ENCODE measurements at regions not wholly inside any gene's neighbourhood (a gene's known extent, or its start where the extent isn't known, plus 50 kb on each side); places are given as distances from the start of the nearest gene placed in this dataset.

DNA sequence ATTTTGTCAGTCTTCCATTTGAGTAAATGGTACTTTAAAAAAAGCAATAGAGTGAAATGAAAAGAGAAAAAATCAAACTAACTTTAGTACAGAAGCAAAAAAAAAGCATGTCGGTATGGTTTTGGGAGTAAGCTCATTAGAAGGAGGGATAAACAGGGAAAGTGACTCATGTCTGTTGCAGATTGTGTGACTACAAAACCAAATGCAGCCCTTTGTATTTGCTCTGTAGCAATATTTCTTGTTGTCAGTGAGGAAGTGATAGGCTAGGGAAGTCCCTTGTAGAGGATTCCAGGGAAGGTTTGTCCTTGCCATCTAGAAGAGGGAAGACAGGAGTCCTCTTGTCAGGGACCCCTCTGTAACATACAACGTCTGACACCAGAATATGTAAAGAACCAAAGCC, 150.5 kb upstream of the POU1F1 start:
- Histone ChIP-seq H3K4me1 (no peaks in the 10 kb centered on the region), H3K9me3 (no peaks in the 10 kb centered on the region), H3K27ac (no peak overlapping the region), H3K27me3 (no peaks in the 10 kb centered on the region), H3K4me3 (no peak overlapping the region), H3K36me3 (no peaks in the 10 kb centered on the region)
- no peak for DNase-seq (ENCODE audit: low spot score in 2 of 2)
- TF ChIP-seq, protein P1, sequence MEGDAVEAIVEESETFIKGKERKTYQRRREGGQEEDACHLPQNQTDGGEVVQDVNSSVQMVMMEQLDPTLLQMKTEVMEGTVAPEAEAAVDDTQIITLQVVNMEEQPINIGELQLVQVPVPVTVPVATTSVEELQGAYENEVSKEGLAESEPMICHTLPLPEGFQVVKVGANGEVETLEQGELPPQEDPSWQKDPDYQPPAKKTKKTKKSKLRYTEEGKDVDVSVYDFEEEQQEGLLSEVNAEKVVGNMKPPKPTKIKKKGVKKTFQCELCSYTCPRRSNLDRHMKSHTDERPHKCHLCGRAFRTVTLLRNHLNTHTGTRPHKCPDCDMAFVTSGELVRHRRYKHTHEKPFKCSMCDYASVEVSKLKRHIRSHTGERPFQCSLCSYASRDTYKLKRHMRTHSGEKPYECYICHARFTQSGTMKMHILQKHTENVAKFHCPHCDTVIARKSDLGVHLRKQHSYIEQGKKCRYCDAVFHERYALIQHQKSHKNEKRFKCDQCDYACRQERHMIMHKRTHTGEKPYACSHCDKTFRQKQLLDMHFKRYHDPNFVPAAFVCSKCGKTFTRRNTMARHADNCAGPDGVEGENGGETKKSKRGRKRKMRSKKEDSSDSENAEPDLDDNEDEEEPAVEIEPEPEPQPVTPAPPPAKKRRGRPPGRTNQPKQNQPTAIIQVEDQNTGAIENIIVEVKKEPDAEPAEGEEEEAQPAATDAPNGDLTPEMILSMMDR (IDR thresholded peaks at IDR 0.05) = no peak
- TF ChIP-seq EP300 (IDR thresholded peaks at IDR 0.05) = no peak
- 52 to 67% methylated on average over 2 of the region's 2 CpGs for WGBS, 2 donors

DNA sequence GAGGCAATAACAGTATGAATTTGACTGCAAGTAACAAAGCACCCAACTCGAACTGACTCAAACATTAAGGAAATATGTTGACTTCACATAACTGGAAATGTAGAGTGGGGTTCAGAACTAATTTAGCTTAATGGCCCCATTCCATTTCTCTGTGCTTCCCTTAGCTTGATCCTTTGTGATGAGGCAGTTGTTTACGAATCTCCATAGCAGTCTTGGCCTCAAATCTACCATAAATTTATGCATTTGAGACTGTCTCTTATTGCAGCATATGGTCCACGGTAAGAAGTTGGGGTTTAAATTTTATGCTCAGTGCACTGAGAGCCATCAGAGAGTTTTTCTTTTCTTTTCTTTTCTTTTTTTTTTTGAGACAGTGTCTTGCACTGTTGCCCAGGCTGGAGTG, 148.7 kb upstream of the POU1F1 start:
- no peak for DNase-seq (ENCODE audit: low spot score in 2 of 2)
- TF ChIP-seq EP300 (IDR thresholded peaks at IDR 0.05) = no peak
- no peak for TF ChIP-seq POLR2A (IDR thresholded peaks at IDR 0.05)
- TF ChIP-seq, protein P1 (IDR thresholded peaks at IDR 0.05) = no peak
- H3K9me3 ChIP-seq = no peaks in the 10 kb centered on the region
- WGBS, 2 donors = 84% methylated on average over 3 of the region's 3 CpGs
- no peak overlapping the region for H3K27ac ChIP-seq
- H3K27me3 ChIP-seq = no peaks in the 10 kb centered on the region
- H3K4me3 ChIP-seq = no peak overlapping the region
- no peaks in the 10 kb centered on the region for H3K4me1 ChIP-seq
- no peaks in the 10 kb centered on the region for H3K36me3 ChIP-seq

DNA sequence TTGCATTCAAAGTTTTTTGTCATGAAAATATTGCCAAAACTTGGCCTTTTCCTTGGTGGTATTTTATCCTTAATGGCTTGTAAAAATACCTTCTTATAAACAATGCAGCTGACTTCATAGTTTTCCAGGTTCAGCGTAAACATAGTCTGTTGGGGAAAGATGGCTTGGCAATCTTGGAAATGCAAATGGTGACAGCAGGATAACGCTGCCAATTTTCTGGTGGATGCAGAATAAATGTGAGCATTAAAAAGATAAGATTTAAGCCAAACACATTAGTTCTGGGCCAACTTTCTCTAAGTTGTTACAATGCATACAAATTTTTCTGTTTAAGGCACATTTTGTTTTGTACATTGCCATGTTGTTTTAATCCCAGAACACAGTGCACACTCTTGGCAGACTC, 147.0 kb upstream of the POU1F1 start:
- Histone ChIP-seq H3K4me1 (no peaks in the 10 kb centered on the region), H3K9me3 (no peaks in the 10 kb centered on the region), H3K27ac (no peak overlapping the region), H3K4me3 (no peak overlapping the region), H3K36me3 (no peaks in the 10 kb centered on the region), H3K27me3 (no peaks in the 10 kb centered on the region)
- no peak for DNase-seq (ENCODE audit: low spot score in 2 of 2)
- WGBS, 2 donors = 85 to 89% methylated on average over 2 of the region's 2 CpGs
- TF ChIP-seq POLR2A (IDR thresholded peaks at IDR 0.05) (no peak), EP300 (IDR thresholded peaks at IDR 0.05) (no peak)
- TF ChIP-seq, protein P1 (IDR thresholded peaks at IDR 0.05) = no peak

DNA sequence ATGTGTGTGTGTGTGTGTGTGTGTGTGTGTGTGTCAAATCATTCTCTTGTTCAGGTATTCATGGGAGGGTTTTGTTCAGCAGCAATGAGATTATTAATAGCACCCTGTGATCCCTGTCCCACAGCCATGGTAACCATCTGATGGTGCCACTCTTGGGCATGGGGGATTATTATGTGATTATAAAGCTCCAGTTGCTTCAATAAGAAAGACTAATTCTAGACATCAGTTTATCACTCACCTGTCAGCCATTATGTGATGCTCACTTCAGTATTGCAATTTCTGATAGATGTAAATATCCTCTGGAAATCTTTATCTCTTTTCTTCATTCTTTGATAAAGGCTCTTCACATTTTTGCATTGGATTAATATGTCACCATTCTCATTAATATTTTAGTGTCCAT, 145.9 kb upstream of the POU1F1 start:
- TF ChIP-seq POLR2A (IDR thresholded peaks at IDR 0.05) = no peak
- TF ChIP-seq, protein P1 (IDR thresholded peaks at IDR 0.05) = no peak
- no peak for TF ChIP-seq EP300 (IDR thresholded peaks at IDR 0.05)
- no peaks in the 10 kb centered on the region for H3K36me3 ChIP-seq
- no peaks in the 10 kb centered on the region for H3K9me3 ChIP-seq
- no peak overlapping the region for H3K4me3 ChIP-seq
- no peak for DNase-seq (ENCODE audit: low spot score in 2 of 2)
- H3K4me1 ChIP-seq = no peaks in the 10 kb centered on the region
- H3K27me3 ChIP-seq = no peaks in the 10 kb centered on the region
- H3K27ac ChIP-seq = no peak overlapping the region

DNA sequence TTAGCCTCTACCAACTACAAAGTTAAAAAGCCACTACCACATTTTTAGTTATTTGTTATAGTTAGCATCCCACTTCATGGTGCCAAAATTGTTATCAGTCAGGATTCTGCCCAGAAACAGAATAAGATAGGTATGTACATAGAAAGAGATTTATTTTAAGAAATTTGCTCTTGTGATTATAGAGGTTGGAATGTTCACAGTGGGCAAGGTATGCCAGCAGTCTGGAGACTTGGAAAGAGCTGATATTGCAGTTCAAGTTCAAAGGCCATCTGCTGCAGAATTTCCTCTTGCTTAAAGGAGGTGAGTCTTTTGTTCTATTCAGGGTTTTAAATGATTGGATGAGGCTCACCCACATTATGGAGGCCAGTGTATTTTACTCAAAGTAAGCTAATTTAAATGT, 143.8 kb upstream of the POU1F1 start:
- Histone ChIP-seq H3K9me3 (no peaks in the 10 kb centered on the region), H3K4me1 (no peaks in the 10 kb centered on the region), H3K4me3 (no peak overlapping the region), H3K27me3 (no peaks in the 10 kb centered on the region), H3K27ac (no peak overlapping the region), H3K36me3 (no peaks in the 10 kb centered on the region)
- TF ChIP-seq POLR2A (IDR thresholded peaks at IDR 0.05) = no peak
- TF ChIP-seq, protein P1 (IDR thresholded peaks at IDR 0.05) = no peak
- TF ChIP-seq EP300 (IDR thresholded peaks at IDR 0.05) = no peak
- DNase-seq (ENCODE audit: low spot score in 2 of 2) = no peak
